GM12874 (cell line): ENCODE measurements at regions not wholly inside any gene's neighbourhood (a gene's known extent, or its start where the extent isn't known, plus 50 kb on each side); places are given as distances from the start of the nearest gene placed in this dataset.

Experiments
- TF ChIP-seq, protein P1 (sequence below): IDR thresholded peaks from 2 replicates; pipeline ENCODE4 v1.5.1; 2011; ENCODE audit warnings: low read depth, mild to moderate bottlenecking, control low read depth, low read length, moderate library complexity; ENCODE audit not compliant: insufficient read depth

- TF ChIP-seq, protein P1, sequence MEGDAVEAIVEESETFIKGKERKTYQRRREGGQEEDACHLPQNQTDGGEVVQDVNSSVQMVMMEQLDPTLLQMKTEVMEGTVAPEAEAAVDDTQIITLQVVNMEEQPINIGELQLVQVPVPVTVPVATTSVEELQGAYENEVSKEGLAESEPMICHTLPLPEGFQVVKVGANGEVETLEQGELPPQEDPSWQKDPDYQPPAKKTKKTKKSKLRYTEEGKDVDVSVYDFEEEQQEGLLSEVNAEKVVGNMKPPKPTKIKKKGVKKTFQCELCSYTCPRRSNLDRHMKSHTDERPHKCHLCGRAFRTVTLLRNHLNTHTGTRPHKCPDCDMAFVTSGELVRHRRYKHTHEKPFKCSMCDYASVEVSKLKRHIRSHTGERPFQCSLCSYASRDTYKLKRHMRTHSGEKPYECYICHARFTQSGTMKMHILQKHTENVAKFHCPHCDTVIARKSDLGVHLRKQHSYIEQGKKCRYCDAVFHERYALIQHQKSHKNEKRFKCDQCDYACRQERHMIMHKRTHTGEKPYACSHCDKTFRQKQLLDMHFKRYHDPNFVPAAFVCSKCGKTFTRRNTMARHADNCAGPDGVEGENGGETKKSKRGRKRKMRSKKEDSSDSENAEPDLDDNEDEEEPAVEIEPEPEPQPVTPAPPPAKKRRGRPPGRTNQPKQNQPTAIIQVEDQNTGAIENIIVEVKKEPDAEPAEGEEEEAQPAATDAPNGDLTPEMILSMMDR = no peak
Measured at GRCh38 chr1:238961790-238962189, 424.6 kb upstream of the CHRM3 start.

DNA sequence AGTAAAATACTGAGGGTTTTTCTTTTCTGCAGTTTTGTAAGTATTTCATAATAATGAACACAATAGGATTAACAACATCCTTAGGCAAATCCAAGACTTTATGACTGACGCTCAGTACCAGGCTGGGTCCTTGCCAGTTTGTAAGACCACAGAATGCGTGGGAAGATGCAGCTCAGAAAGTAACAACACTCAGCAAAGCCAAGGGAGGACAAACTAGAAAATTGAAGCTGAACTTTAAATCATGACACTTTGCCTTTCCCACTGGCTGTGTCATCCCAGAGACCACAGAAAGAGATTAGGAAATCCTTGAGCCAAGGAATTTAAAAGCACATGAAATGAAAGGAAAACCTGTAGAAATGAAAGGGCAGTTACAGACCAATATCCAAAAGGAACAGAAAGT, 426.3 kb upstream of the CHRM3 start:
- TF ChIP-seq, protein P1 = no peak

- TF ChIP-seq, protein P1 = no peak
Measured at GRCh38 chr1:238955934-238956333, 430.4 kb upstream of the CHRM3 start.

- TF ChIP-seq, protein P1 = no peak
Measured at GRCh38 chr1:238954865-238955264, 431.5 kb upstream of the CHRM3 start.

DNA sequence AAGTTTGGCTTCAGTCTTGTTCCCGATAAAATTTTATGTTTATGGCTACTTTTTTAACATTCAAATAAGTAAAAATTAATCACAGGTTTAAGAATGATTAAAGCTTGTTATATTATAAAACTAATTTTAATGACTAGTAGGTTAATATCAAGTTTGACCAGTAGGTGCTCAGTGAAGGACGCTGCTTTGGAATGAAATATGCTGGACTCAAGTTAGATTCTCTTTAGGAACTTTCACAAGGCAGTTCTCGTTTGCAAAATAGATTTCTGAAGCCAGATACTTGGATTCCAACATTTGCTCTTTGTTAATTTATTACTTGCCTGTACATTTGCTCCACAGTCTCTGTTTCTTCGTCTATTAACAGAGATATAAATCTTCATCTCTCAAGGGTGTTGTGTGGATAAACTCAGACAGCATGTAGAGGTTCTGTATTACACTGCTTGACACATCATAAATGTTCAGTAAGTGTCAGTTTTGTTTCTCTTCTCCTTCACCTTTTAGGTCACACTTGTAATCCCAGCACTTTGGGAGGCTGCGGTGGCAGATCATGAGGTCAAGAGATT, 432.8 kb upstream of the CHRM3 start:
- TF ChIP-seq, protein P1 = no peak

GRCh38 chr1:238951809-238952208, 434.6 kb upstream of the CHRM3 start:
- TF ChIP-seq, protein P1 = no peak

DNA sequence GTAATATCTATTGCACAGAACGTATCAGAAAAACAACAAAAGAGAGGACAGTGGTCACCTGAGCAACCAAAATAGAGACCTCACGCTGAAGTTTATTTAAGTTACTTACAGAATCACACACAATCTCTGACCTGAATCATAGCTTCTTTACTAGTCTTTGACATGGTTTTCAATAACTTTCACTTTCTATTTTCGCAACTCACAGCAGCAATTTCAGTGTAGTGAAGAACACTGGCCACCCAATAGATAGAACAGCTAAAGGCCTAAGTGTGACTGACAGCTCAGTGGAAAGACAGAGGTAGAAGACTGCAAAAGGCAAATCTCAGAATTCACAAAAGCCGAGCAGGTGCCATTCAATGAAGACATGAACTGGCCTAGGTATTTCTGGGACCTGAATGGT, 435.6 kb upstream of the CHRM3 start:
- TF ChIP-seq, protein P1 = no peak

DNA sequence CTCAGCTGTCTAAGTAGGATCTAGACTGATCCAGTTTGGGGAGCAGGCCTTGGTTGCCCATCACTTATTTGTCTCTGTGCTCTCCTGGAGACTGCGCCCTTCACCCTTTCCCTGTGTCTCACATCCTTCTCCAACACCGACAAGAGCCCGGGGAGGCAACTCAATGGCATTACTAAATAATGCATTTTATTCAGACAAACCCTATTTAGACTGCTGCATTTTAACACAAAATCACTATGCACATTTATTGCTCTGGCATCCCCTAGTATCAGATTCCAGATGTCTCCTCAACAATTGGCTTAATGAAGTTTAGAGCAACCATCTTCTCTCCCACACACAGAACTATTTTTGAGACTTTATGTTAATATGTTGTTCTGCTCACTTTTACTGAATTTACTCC, 436.4 kb upstream of the CHRM3 start:
- TF ChIP-seq, protein P1 = no peak
